ENCODE measurements at regions not wholly inside any gene's neighbourhood (a gene's known extent, or its start where the extent isn't known, plus 50 kb on each side); places are given as distances from the start of the nearest gene placed in this dataset.

- no peak for DNase-seq
- Histone ChIP-seq H3K4me1 (no peaks in the 10 kb centered on the region), H3K9me3 (no peaks in the 10 kb centered on the region), H3K27me3 (peaks cover 5% of the 10 kb centered on the region; the same call in 1 of the 2 replicates), H3K4me3 (ENCODE audit: low read depth, low read length) (no peak overlapping the region), H3K36me3 (no peaks in the 10 kb centered on the region)
- TF ChIP-seq, protein P1, sequence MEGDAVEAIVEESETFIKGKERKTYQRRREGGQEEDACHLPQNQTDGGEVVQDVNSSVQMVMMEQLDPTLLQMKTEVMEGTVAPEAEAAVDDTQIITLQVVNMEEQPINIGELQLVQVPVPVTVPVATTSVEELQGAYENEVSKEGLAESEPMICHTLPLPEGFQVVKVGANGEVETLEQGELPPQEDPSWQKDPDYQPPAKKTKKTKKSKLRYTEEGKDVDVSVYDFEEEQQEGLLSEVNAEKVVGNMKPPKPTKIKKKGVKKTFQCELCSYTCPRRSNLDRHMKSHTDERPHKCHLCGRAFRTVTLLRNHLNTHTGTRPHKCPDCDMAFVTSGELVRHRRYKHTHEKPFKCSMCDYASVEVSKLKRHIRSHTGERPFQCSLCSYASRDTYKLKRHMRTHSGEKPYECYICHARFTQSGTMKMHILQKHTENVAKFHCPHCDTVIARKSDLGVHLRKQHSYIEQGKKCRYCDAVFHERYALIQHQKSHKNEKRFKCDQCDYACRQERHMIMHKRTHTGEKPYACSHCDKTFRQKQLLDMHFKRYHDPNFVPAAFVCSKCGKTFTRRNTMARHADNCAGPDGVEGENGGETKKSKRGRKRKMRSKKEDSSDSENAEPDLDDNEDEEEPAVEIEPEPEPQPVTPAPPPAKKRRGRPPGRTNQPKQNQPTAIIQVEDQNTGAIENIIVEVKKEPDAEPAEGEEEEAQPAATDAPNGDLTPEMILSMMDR (IDR thresholded peaks at IDR 0.05; ENCODE audit: low read depth, low read length), result no peak
Measured at GRCh38 chr19:29325241-29325975, 112.5 kb upstream of the UQCRFS1 start.

DNA sequence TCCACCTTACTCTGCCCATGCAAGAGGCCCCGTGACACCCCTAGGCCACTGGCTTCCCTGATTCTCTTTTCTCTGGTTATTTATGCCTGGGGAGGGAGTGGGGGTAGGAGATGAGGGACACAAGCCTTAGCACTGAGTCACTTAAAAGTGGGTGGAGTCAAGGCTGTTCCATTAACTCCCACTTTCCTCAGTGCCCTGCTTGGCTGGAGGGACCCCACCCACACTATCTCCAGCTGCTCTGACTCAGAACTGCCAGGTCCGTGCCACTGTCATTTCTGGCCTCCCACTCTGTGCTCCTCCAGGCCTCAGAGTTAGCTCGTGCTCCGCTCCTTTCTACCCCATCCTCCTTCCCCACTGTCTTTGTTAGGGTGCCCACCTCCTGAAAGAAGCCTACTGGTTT lies 113.4 kb upstream of the UQCRFS1 start:
- H3K36me3 ChIP-seq, result no peaks in the 10 kb centered on the region
- H3K4me1 ChIP-seq, result no peaks in the 10 kb centered on the region
- TF ChIP-seq, protein P1 (IDR thresholded peaks at IDR 0.05; ENCODE audit: low read depth, low read length), result no peak
- no peak for DNase-seq
- no peak overlapping the region for H3K4me3 ChIP-seq (ENCODE audit: low read depth, low read length)
- no peaks in the 10 kb centered on the region for H3K9me3 ChIP-seq
- peaks cover 5% of the 10 kb centered on the region; the same call in 1 of the 2 replicates for H3K27me3 ChIP-seq

DNA sequence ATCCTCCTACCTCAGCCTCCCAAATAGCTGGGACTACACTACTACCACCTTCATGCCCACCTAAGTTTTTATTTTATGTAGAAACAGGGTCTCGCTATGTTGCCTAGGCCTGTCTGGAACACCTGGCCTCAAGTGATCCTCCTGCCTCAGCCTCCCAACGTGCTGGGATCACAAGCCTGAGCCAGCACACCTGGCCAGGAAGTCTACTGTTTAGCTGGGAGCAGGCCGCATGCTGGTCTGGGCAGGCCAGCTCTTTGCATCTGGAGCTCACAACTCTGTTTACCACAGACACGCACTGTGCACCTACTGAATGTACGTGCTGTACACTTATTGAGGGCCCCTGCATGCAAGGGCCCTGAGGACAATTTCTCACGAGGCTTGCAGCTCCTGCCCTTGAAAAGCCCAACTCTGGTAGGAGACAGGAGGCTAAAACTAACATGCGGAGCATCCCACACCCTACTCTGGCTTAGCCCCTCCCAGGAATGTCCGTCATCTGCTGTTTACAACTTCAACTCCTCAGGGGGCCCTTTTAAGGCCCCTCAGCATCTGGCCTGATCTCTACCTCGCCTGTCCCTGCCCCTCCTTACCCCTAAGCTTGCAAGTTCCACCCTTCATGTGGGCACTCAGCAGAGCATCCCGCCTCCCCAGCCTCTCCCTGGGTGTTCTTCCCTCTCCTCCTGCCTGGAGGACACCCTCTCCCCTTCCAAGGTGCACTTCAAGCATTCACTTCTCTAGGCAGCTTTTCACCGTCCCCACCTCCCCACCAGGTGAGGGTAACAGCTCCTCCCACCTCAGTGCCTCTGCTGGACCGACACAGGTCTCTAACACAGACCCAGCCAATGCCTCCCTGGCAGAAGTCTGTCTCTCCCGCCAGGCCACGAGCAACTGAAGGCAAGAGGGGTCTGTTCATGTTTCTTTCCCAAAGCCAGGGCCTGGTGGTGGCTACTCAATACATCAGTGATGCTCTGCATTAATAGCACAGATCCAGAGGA lies 114.2 kb upstream of the UQCRFS1 start:
- Histone ChIP-seq H3K36me3 (no peaks in the 10 kb centered on the region), H3K4me3 (ENCODE audit: low read depth, low read length) (no peak overlapping the region), H3K9me3 (no peaks in the 10 kb centered on the region), H3K4me1 (no peaks in the 10 kb centered on the region), H3K27me3 (peaks cover 5% of the 10 kb centered on the region; the same call in 1 of the 2 replicates)
- DNase-seq, result no peak
- TF ChIP-seq, protein P1 (IDR thresholded peaks at IDR 0.05; ENCODE audit: low read depth, low read length), result no peak

- no peaks in the 10 kb centered on the region for H3K27me3 ChIP-seq
- no peaks in the 10 kb centered on the region for H3K36me3 ChIP-seq
- no peaks in the 10 kb centered on the region for H3K9me3 ChIP-seq
- no peak overlapping the region for H3K4me3 ChIP-seq (ENCODE audit: low read depth, low read length)
- DNase-seq, result no peak
- H3K4me1 ChIP-seq, result no peaks in the 10 kb centered on the region
- TF ChIP-seq, protein P1 (IDR thresholded peaks at IDR 0.05; ENCODE audit: low read depth, low read length), result no peak
Measured at GRCh38 chr19:29328586-29328985, 115.6 kb upstream of the UQCRFS1 start.

- no peak for DNase-seq
- no peaks in the 10 kb centered on the region for H3K36me3 ChIP-seq
- H3K4me1 ChIP-seq, result no peaks in the 10 kb centered on the region
Measured at GRCh38 chr19:29329460-29330134, 116.6 kb upstream of the UQCRFS1 start.

More at GRCh38 chr19:29329460-29330134, 116.6 kb upstream of the UQCRFS1 start:
- Histone ChIP-seq H3K9me3 (no peaks in the 10 kb centered on the region), H3K4me3 (ENCODE audit: low read depth, low read length) (no peak overlapping the region), H3K27me3 (no peaks in the 10 kb centered on the region)
- TF ChIP-seq, protein P1 (IDR thresholded peaks at IDR 0.05; ENCODE audit: low read depth, low read length), result no peak
